ENCODE measurements at regions not wholly inside any gene's neighbourhood (a gene's known extent, or its start where the extent isn't known, plus 50 kb on each side); places are given as distances from the start of the nearest gene placed in this dataset.
"Not testable (repeated sequence)": the region's sequence is repeated elsewhere in the genome, so short reads cannot be mapped to it uniquely, and the experiment has no call there.

DNA sequence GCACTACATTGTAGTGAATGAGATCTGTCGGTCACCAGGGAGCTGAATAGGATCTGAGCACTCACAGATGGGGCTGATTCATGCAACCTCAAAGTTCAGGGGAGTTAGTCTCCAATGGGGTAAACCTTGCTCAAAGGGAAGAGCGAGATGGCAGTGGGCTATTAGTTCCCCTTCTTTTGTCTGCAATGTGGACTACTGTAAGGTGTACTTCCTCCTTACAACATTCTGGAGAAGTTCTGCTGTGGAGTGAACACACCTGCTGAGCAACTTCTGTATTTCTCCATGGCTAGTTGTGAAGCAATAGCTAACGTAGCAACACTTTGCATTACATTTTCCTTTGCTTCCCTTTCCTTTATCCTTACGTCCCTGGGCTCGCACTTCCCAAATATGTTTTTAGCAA, 134.3 kb upstream of the B3GAT2 start:
- DNase-seq (ENCODE audit: low read depth), result no peak
- no peak overlapping the region for H3K4me3 ChIP-seq (ENCODE audit: low read depth, low read length)
- TF ChIP-seq, protein P1, sequence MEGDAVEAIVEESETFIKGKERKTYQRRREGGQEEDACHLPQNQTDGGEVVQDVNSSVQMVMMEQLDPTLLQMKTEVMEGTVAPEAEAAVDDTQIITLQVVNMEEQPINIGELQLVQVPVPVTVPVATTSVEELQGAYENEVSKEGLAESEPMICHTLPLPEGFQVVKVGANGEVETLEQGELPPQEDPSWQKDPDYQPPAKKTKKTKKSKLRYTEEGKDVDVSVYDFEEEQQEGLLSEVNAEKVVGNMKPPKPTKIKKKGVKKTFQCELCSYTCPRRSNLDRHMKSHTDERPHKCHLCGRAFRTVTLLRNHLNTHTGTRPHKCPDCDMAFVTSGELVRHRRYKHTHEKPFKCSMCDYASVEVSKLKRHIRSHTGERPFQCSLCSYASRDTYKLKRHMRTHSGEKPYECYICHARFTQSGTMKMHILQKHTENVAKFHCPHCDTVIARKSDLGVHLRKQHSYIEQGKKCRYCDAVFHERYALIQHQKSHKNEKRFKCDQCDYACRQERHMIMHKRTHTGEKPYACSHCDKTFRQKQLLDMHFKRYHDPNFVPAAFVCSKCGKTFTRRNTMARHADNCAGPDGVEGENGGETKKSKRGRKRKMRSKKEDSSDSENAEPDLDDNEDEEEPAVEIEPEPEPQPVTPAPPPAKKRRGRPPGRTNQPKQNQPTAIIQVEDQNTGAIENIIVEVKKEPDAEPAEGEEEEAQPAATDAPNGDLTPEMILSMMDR (conservative IDR thresholded peaks at IDR 0.05; ENCODE audit: low read depth, low read length), result no peak

DNA sequence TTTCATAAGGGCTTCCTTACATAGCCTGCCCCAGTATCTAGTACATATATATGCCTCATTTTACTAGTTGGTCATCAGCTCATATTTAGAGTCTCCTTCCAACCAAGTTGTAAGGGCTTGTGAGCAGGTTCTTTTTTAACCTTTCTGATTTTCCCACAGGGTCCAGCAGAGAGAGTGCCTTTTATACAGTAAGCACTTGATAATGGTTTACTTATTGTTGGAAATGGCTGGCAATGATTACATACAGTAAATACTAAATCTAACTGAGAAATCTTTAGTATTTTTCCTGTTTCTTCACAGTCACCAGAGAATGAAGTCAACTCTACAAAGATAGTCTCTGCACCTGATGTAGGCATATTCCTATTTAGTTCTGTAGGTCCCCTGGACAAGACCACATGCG, 135.1 kb upstream of the B3GAT2 start:
- TF ChIP-seq, protein P1 (conservative IDR thresholded peaks at IDR 0.05; ENCODE audit: low read depth, low read length), result no peak
- H3K4me3 ChIP-seq (ENCODE audit: low read depth, low read length), result no peak overlapping the region
- no peak for DNase-seq (ENCODE audit: low read depth)

DNA sequence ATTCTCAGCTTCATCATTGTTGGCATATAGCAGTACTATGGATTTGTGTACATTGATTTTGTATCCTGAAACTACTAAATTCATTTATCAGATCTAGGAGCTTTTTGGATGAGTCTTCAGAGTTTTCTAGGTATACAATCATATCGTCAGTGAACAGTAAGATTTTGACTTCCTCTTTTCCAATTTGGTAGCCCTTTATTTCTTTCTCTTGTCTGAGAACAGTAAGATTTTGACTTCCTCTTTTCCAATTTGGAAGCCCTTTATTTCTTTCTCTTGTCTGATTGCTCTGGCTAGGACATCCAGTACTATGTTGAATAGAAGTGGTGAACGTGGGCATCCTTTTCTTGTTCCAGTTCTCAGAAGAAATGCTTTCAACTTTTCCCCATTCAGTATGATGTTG, 140.4 kb upstream of the B3GAT2 start:
- H3K4me3 ChIP-seq (ENCODE audit: low read depth, low read length); DNase-seq (ENCODE audit: low read depth): not testable (repeated sequence)

DNA sequence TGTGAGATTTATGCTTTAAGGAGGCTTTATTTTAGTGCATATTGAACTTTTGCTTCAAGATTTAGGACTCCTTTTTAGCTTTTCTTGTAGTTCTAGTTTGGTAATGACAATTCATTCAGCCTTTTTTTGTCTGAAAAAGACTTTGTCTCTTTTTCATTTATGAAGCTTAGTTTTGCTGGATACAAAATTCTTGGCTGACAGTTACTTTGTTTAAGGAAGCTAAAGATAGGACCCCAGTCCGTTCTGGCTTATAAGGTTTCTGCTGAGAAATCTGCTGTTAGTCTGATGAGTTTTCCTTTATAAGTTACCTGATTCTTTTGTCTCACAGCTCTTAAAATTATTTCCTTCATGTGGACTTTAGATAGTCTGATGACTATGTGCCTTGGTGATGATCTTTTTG, 142.8 kb upstream of the B3GAT2 start:
- H3K4me3 ChIP-seq (ENCODE audit: low read depth, low read length), result no peak overlapping the region
- TF ChIP-seq, protein P1 (conservative IDR thresholded peaks at IDR 0.05; ENCODE audit: low read depth, low read length), result no peak
- no peak for DNase-seq (ENCODE audit: low read depth)

DNA sequence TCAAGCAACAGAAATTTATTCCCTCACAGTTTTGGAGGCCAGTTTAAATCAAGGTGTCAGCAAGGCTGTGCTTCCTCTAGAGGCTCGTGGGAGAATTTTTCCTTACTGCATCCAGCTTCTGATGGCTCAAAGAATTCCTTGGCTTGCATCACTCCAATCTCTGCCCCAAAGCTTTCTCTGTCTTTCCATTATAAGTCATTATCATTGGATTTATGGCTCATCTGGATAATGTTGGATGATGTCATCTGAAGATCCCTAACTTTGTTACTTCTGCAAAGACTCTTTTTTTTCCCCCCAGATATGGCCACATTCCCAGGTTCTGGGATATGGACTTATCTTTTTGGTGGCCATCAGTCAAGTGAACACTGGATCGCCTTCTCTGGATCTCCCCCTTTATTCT, 146.3 kb upstream of the B3GAT2 start:
- no peak for DNase-seq (ENCODE audit: low read depth)
- TF ChIP-seq, protein P1 (conservative IDR thresholded peaks at IDR 0.05; ENCODE audit: low read depth, low read length), result no peak
- no peak overlapping the region for H3K4me3 ChIP-seq (ENCODE audit: low read depth, low read length)

DNA sequence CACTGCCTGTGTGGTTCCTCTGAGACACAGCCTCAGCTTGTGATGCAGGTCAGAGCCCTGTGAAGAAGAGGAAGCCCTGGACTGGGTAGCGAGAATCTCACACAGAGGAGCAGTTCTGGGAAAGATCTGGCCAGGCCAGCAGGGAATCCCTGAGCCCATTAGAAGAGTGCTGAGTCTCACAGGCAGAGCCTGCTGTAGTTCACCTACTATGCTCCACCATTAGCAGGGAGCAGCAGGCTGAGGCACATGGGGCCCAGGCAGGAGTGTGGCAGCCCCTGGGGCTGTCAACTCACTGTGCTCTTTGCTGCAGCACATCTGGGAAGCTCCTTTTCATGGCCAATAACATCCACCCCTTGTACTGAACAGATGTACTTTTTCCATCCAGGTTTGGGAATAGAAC, 146.8 kb upstream of the B3GAT2 start:
- no peak for DNase-seq (ENCODE audit: low read depth)
- TF ChIP-seq, protein P1 (conservative IDR thresholded peaks at IDR 0.05; ENCODE audit: low read depth, low read length), result no peak

DNA sequence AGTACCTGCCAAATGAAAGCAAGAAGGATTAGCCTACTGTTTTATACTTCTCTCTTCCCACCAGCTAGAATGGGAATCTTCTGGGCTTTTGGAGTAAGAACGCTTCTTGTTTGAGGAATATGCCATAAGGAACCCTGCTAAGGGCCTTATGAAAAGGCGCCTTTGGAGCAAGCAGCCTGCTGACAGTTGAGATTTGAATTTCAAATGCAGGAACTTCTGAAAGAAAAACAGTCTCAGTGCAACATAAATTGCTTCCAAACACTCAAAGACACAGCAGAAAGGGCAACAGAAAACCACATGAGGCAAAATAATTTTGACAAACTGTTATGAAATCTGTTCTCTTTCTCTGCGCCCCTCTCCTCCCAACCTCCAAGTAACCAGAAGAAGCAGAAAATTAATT, 149.4 kb upstream of the B3GAT2 start:
- TF ChIP-seq, protein P1 (conservative IDR thresholded peaks at IDR 0.05; ENCODE audit: low read depth, low read length), result no peak

More for the DNA sequence above, 146.8 kb upstream of the B3GAT2 start:
- no peak overlapping the region for H3K4me3 ChIP-seq (ENCODE audit: low read depth, low read length)

More for the DNA sequence above, 149.4 kb upstream of the B3GAT2 start:
- DNase-seq (ENCODE audit: low read depth), result peak; percentile 25
- H3K4me3 ChIP-seq (ENCODE audit: low read depth, low read length), result no peak overlapping the region

All from choroid plexus epithelial cell (primary cell).